ENCODE measurements at regions not wholly inside any gene's neighbourhood (a gene's known extent, or its start where the extent isn't known, plus 50 kb on each side); places are given as distances from the start of the nearest gene placed in this dataset.

- TF ChIP-seq EZH2 (IDR thresholded peaks at IDR 0.05) (no peak), POLR2AphosphoS5 (IDR thresholded peaks at IDR 0.05; ENCODE audit: borderline replicate concordance, low read depth, low read length) (no peak)
Measured at GRCh38 chr9:119047513-119048307, 321.5 kb downstream of the BRINP1 start.

Measured in SK-N-MC (cell line).